HFFc6 (cell line): ENCODE measurements at regions not wholly inside any gene's neighbourhood (a gene's known extent, or its start where the extent isn't known, plus 50 kb on each side); places are given as distances from the start of the nearest gene placed in this dataset.
"Not testable (repeated sequence)": the region's sequence is repeated elsewhere in the genome, so short reads cannot be mapped to it uniquely, and the experiment has no call there.

ENCODE experiments used
- DNase-seq: peaks from one replicate; pipeline ENCODE4 v3.0.0-alpha.2; 2018
- H3K27ac Mint-ChIP-seq: 2 replicates; pipeline ENCODE4 v1.8.0; 2020; ENCODE audit warnings: mild to moderate bottlenecking, mixed read lengths
- H3K27me3 Mint-ChIP-seq: 2 replicates; pipeline ENCODE4 v1.8.0; 2021; ENCODE audit warnings: mild to moderate bottlenecking, moderate library complexity, mixed read lengths; ENCODE audit not compliant: insufficient read depth
- H3K36me3 Mint-ChIP-seq: 2 replicates; pipeline ENCODE4 v1.8.0; 2021; ENCODE audit warnings: low read depth, mixed read lengths
- H3K4me1 Mint-ChIP-seq: 2 replicates; pipeline ENCODE4 v1.8.0; 2020; ENCODE audit warnings: low read depth, mixed read lengths
- H3K4me3 Mint-ChIP-seq: 2 replicates; pipeline ENCODE4 v1.8.0; 2020; ENCODE audit warnings: mild to moderate bottlenecking, moderate library complexity, mixed read lengths
- H3K9me3 Mint-ChIP-seq: 2 replicates; pipeline ENCODE4 v1.8.0; 2020; ENCODE audit warnings: mild to moderate bottlenecking, mixed read lengths
- TF ChIP-seq, protein P1 (sequence below): fragments of 200-600 bp; sonication (generic); IDR thresholded peaks from 2 replicates; pipeline ENCODE4 v1.5.0; 2021; ENCODE audit warnings: antibody characterized with exemption, mild to moderate bottlenecking

DNA sequence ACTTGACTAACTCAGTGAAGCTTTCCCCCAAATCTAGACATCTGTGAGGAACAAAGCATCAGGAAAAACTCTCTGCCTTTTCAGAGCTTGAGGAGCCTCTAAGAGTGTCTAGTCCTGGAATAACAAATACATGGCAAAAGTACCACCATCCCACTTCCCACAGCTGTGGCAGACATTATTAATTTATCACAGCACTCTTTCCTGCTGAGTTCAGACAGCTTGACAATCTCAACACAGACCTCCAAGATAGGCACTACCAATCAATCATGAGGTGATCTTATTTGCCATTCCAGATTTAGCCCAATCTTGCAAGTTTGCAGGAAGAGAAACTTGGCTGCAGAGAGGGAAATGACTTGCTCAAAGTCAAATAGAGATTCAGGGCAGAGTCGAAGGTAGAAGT is 202.8 kb downstream of the MN1 start:
- Mint-ChIP-seq H3K36me3 (no peaks in the 10 kb centered on the region), H3K27me3 (peaks cover 20% of the 10 kb centered on the region), H3K4me3 (no peak overlapping the region), H3K27ac (no peak overlapping the region), H3K4me1 (no peaks in the 10 kb centered on the region), H3K9me3 (no peaks in the 10 kb centered on the region)
- DNase-seq = no peak
- TF ChIP-seq, protein P1, sequence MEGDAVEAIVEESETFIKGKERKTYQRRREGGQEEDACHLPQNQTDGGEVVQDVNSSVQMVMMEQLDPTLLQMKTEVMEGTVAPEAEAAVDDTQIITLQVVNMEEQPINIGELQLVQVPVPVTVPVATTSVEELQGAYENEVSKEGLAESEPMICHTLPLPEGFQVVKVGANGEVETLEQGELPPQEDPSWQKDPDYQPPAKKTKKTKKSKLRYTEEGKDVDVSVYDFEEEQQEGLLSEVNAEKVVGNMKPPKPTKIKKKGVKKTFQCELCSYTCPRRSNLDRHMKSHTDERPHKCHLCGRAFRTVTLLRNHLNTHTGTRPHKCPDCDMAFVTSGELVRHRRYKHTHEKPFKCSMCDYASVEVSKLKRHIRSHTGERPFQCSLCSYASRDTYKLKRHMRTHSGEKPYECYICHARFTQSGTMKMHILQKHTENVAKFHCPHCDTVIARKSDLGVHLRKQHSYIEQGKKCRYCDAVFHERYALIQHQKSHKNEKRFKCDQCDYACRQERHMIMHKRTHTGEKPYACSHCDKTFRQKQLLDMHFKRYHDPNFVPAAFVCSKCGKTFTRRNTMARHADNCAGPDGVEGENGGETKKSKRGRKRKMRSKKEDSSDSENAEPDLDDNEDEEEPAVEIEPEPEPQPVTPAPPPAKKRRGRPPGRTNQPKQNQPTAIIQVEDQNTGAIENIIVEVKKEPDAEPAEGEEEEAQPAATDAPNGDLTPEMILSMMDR = no peak

DNA sequence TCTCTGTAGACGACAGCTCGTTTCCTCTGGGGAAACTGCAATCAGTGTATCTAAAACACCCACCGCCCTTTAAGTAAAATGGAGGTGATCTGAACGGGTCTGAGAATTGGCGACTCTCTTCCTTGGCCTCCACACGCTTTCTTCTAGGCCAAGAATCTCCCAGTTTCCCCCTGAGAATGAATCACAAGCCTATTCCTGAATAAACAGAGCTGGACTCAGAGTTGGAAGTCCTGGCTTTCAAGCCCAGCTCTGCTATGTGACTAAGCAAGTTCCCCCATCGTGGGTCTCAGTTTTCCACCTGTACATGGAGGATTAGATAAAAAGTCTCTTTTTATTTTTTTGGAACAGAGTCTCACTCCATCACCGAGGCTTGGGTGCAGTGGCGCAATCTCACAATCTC is 200.4 kb downstream of the MN1 start:
- Mint-ChIP-seq H3K9me3 (no peaks in the 10 kb centered on the region), H3K36me3 (no peaks in the 10 kb centered on the region), H3K27me3 (peaks cover 31% of the 10 kb centered on the region), H3K4me1 (no peaks in the 10 kb centered on the region), H3K4me3 (no peak overlapping the region), H3K27ac (no peak overlapping the region)
- TF ChIP-seq, protein P1 = no peak
- no peak for DNase-seq

DNA sequence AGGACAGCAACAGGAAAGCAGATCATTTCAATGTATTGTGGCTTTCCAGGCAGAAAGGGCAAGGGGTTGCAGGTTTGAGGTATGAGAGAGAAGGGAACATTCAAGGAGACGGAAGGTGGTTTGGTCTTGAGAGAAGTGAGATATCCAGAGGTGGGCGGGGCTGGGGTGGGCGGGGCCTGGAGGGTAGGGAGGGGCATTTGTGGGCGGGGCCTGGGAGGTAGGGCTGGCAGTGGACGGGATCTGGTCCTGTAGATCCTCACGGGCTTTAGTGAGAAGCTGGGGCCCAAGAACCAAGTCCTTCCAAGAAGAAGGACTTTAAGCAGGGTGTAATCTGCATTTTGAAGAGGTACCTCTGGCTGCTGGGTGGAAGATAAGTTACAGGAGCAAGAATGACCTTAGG is 199.2 kb downstream of the MN1 start:
- Mint-ChIP-seq H3K4me3 (no peak overlapping the region), H3K9me3 (no peaks in the 10 kb centered on the region), H3K4me1 (no peaks in the 10 kb centered on the region), H3K36me3 (no peaks in the 10 kb centered on the region), H3K27me3 (peaks cover 33% of the 10 kb centered on the region), H3K27ac (no peak overlapping the region)
- TF ChIP-seq, protein P1 = no peak
- DNase-seq = no peak

DNA sequence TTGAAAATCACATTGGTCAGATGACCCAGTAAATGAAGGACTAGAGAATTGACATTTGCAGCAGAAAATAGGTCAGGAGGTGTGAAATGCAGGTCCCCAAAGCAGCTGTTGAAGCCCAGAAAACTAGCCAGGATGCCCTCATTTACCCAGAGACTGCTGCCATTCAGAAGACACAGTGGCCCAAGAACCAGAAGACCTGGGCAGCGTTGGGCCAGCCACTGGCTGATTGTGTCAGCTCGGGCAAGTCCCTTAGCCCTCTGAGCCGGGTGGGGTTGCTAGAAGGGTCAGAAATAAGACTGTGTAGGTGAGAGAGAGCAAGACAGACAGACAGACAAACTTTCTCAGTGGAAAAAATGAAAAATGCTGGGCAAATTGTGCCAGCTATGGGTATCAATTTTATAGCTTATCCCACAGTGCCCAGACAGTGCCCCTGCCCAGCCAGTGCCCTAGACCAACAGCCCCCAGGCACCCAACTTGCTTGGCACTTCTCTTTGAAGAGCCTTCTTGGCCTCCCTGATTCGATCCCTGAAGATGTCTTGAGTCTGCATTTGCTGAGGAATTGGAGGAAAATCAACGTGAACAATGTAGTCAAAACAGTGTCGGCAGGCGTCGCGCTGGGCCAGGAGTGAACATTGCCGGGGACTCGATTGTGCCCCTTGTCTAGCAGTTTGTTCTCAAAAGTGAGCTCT is 198.3 kb downstream of the MN1 start:
- TF ChIP-seq, protein P1 = no peak
- H3K9me3 Mint-ChIP-seq = no peaks in the 10 kb centered on the region
- H3K4me1 Mint-ChIP-seq = no peaks in the 10 kb centered on the region
- no peaks in the 10 kb centered on the region for H3K36me3 Mint-ChIP-seq
- H3K4me3 Mint-ChIP-seq = no peak overlapping the region
- DNase-seq = no peak
- H3K27me3 Mint-ChIP-seq = peaks cover 29% of the 10 kb centered on the region
- H3K27ac Mint-ChIP-seq = no peak overlapping the region

DNA sequence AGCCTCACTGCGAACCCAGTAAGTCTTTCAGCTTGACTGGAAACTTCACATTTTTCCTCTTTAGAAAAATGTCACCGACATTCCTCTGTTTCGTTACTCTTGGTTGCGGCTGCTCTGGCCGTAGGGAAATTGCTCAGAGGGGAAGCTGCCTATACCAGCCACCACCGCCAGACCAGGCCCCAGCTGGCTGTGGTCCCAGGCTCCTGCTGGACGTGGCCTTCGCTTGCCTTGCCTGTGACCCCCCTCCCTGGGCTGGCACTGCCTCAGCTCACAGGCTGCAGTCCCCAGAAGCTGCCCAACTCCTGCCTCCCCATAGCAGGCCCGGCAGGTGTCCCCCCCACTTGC is 197.8 kb downstream of the MN1 start:
- no peak for DNase-seq
- no peaks in the 10 kb centered on the region for H3K4me1 Mint-ChIP-seq
- TF ChIP-seq, protein P1 = no peak
- no peaks in the 10 kb centered on the region for H3K9me3 Mint-ChIP-seq
- H3K36me3 Mint-ChIP-seq = no peaks in the 10 kb centered on the region
- peaks cover 32% of the 10 kb centered on the region for H3K27me3 Mint-ChIP-seq
- no peak overlapping the region for H3K27ac Mint-ChIP-seq
- no peak overlapping the region for H3K4me3 Mint-ChIP-seq

DNA sequence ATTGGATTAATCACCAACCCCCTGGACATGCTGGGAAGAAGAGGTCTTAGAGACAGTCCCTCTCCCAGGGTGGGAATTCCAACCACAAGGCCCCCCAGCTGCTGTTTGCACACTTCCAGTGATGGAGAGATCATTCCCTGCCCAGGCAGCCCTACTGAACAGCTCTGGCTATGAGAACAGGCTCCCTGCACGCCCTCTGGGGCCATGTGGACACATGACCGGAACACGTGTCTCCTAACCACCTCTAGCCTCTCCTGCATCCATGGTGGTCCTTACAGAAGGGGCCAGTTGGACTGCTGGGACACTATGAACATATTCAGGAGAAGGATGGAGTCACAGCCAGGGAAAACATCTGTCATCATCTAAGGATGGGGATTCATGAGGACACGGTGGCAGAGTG is 196.2 kb downstream of the MN1 start:
- no peak overlapping the region for H3K27ac Mint-ChIP-seq
- no peak for DNase-seq
- no peaks in the 10 kb centered on the region for H3K4me1 Mint-ChIP-seq

DNA sequence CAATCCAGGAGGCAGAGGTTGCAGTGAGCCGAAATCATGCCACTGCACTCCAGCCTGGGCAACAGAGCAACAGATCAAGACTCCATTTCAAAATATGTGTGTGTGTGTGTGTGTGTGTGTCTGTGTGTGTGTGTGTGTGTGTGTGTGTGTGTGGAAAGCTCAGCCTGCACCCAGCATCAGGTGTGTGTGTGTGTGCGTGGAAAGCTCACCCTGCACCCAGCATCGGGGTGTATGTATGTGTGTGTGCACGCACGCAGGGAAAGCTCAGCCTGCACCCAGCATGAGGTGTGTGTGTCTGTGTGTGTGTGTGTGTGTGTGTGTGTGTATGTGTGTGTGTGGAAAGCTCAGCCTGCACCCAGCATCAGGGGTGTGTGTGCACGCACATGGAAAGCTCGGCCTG is 193.8 kb downstream of the MN1 start:
- not testable (repeated sequence) for H3K9me3 Mint-ChIP-seq, H3K4me3 Mint-ChIP-seq, H3K4me1 Mint-ChIP-seq, H3K27ac Mint-ChIP-seq, DNase-seq, H3K36me3 Mint-ChIP-seq
- H3K27me3 Mint-ChIP-seq = peaks cover 37% of the 10 kb centered on the region

More for the DNA sequence above, 196.2 kb downstream of the MN1 start:
- TF ChIP-seq, protein P1 = no peak
- H3K27me3 Mint-ChIP-seq = peaks cover 32% of the 10 kb centered on the region
- H3K36me3 Mint-ChIP-seq = no peaks in the 10 kb centered on the region
- no peaks in the 10 kb centered on the region for H3K9me3 Mint-ChIP-seq
- no peak overlapping the region for H3K4me3 Mint-ChIP-seq
